Cardiac muscle cell (in vitro differentiated cells and primary cell): ENCODE measurements at regions not wholly inside any gene's neighbourhood (a gene's known extent, or its start where the extent isn't known, plus 50 kb on each side); places are given as distances from the start of the nearest gene placed in this dataset.
"Not testable (repeated sequence)": the region's sequence is repeated elsewhere in the genome, so short reads cannot be mapped to it uniquely, and the experiment has no call there.

Experiments
- DNase-seq, 2 donors: peaks; one replicate each; pipeline versions ENCODE4 v3.0.0 to v3.0.0-alpha.2; 2010 to 2017; ENCODE audit warnings: low read depth in 1 of 2, low spot score in 1 of 2
- H3K27ac ChIP-seq: fragments of 200-600 bp; sonication (generic); 2 replicates; pipeline ENCODE4 v1.5.1; 2016
- H3K27me3 ChIP-seq: fragments of 200-600 bp; sonication (generic); 2 replicates; pipeline ENCODE4 v1.6.0; 2016; ENCODE audit warnings: control low read depth
- H3K36me3 ChIP-seq: fragments of 200-600 bp; sonication (generic); 2 replicates; pipeline ENCODE4 v1.5.1; 2016; ENCODE audit warnings: control low read depth
- H3K4me1 ChIP-seq: fragments of 200-600 bp; sonication (generic); 2 replicates; pipeline ENCODE4 v1.8.1; 2017; ENCODE audit warnings: low read depth, mild to moderate bottlenecking, mixed run types
- H3K4me3 ChIP-seq: fragments of 200-600 bp; sonication (generic); 2 replicates; pipeline ENCODE4 v1.5.1; 2016; ENCODE audit warnings: mild to moderate bottlenecking
- H3K9me3 ChIP-seq: fragments of 200-600 bp; sonication (generic); 2 replicates; pipeline ENCODE4 v1.5.1; 2017; ENCODE audit warnings: low read depth, mild to moderate bottlenecking, control low read depth
- TF ChIP-seq, protein P1 (sequence below): IDR thresholded peaks from 2 replicates; pipeline ENCODE4 v1.5.1; 2012; ENCODE audit warnings: low read depth, mild to moderate bottlenecking, low read length

- Histone ChIP-seq H3K9me3 (no peaks in the 10 kb centered on the region), H3K4me1 (no peaks in the 10 kb centered on the region)
These were observed 661.5 kb downstream of the REEP3 start for GRCh38 chr10:64182671-64183070.

GRCh38 chr10:64191286-64191685 lies 670.1 kb downstream of the REEP3 start:
- no peaks in the 10 kb centered on the region for H3K4me1 ChIP-seq
- H3K4me3 ChIP-seq: no peak overlapping the region
- DNase-seq: no peak
- H3K27ac ChIP-seq: no peak overlapping the region
- no peaks in the 10 kb centered on the region for H3K27me3 ChIP-seq
- no peaks in the 10 kb centered on the region for H3K9me3 ChIP-seq
- no peaks in the 10 kb centered on the region for H3K36me3 ChIP-seq
- TF ChIP-seq, protein P1, sequence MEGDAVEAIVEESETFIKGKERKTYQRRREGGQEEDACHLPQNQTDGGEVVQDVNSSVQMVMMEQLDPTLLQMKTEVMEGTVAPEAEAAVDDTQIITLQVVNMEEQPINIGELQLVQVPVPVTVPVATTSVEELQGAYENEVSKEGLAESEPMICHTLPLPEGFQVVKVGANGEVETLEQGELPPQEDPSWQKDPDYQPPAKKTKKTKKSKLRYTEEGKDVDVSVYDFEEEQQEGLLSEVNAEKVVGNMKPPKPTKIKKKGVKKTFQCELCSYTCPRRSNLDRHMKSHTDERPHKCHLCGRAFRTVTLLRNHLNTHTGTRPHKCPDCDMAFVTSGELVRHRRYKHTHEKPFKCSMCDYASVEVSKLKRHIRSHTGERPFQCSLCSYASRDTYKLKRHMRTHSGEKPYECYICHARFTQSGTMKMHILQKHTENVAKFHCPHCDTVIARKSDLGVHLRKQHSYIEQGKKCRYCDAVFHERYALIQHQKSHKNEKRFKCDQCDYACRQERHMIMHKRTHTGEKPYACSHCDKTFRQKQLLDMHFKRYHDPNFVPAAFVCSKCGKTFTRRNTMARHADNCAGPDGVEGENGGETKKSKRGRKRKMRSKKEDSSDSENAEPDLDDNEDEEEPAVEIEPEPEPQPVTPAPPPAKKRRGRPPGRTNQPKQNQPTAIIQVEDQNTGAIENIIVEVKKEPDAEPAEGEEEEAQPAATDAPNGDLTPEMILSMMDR: no peak

More at GRCh38 chr10:64182671-64183070, 661.5 kb downstream of the REEP3 start:
- no peak for DNase-seq
- no peak overlapping the region for H3K27ac ChIP-seq
- no peaks in the 10 kb centered on the region for H3K36me3 ChIP-seq
- TF ChIP-seq, protein P1: no peak
- H3K27me3 ChIP-seq: no peaks in the 10 kb centered on the region
- H3K4me3 ChIP-seq: no peak overlapping the region

DNA sequence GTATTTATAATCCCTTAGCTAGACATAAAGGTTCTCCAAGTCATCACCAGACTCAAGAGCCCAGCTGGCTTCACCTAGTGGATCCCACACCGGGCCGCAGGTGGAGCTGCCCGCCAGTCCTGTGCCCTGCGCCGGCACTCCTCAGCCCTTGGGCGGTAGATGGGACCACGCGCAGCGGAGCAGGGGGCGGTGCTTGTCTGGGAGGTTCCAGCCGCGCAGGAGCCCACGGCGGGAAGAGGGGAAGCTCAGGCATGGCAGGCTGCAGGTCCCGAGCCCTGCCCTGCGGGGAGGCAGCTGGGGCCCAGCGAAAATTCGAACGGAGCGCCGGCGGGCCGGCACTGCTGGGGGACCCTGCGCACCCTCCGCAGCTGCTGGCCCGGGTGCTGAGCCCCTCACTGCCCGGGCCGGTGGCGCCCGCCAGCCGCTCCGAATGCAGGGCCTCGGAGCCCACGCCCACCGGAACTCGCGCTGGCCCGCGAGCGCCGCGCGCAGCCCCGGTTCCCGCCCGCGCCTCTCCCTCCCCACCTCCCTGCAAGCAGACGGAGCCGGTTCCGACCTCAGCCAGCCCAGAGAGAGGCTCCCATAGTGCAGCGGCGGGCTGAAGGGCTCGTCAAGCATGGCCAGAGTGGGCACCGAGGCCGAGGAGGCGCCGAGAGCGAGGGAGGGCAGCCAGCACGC lies 675.6 kb downstream of the REEP3 start:
- Histone ChIP-seq H3K9me3 (no peaks in the 10 kb centered on the region), H3K36me3 (no peaks in the 10 kb centered on the region), H3K4me3 (no peak overlapping the region), H3K27me3 (no peaks in the 10 kb centered on the region), H3K27ac (no peak overlapping the region), H3K4me1 (no peaks in the 10 kb centered on the region)
- DNase-seq: no peak
- TF ChIP-seq, protein P1: no peak

- no peaks in the 10 kb centered on the region for H3K9me3 ChIP-seq
- TF ChIP-seq, protein P1: no peak
- H3K4me1 ChIP-seq: no peaks in the 10 kb centered on the region
- H3K36me3 ChIP-seq: no peaks in the 10 kb centered on the region
- DNase-seq: no peak
- H3K27me3 ChIP-seq: no peaks in the 10 kb centered on the region
- H3K4me3 ChIP-seq: no peak overlapping the region
- no peak overlapping the region for H3K27ac ChIP-seq
These were observed 680.7 kb downstream of the REEP3 start for GRCh38 chr10:64201936-64202335.

- not testable (repeated sequence) for H3K4me3 ChIP-seq, H3K36me3 ChIP-seq, H3K9me3 ChIP-seq, H3K27ac ChIP-seq, DNase-seq, H3K27me3 ChIP-seq, H3K4me1 ChIP-seq
These were observed 683.3 kb downstream of the REEP3 start for GRCh38 chr10:64204504-64204903.

DNA sequence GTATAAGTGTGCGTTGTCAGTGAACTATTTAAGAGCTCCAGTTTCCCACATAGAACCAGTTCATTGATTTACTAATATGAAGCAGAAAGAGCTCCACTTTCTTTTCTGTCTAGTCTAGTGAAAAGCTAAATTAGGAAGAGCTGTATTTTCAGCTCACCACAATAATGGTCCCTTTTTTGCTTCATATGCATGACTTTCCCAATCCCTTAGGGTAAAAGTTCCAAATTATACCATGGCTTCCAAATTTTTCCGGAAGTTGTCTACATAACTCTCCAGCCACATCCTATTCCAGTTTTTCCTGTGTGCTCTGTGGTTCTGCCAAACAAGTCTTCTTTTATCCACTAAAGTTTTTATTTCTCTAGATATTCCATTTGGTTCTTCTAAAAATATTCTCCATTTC lies 685.2 kb downstream of the REEP3 start:
- peaks cover under 1% of the 10 kb centered on the region for H3K9me3 ChIP-seq
- no peak overlapping the region for H3K4me3 ChIP-seq
- no peaks in the 10 kb centered on the region for H3K36me3 ChIP-seq
- no peaks in the 10 kb centered on the region for H3K4me1 ChIP-seq
- DNase-seq: no peak
- H3K27ac ChIP-seq: no peak overlapping the region
- TF ChIP-seq, protein P1: no peak
- H3K27me3 ChIP-seq: no peaks in the 10 kb centered on the region
